HuH-7 (cell line): ENCODE measurements at regions not wholly inside any gene's neighbourhood (a gene's known extent, or its start where the extent isn't known, plus 50 kb on each side); places are given as distances from the start of the nearest gene placed in this dataset.
A peak's percentile ranks its signal among the peaks of the same experiment; 100 is the strongest.

Experiments used
- DNase-seq: peaks from one replicate; pipeline ENCODE4 v3.0.0; 2011; ENCODE audit warnings: low spot score

- no peak for DNase-seq
Measured at GRCh38 chr9:82320566-82320965, 332.0 kb downstream of the SPATA31D1 start.

GRCh38 chr9:82325907-82326306 lies 337.3 kb downstream of the SPATA31D1 start:
- no peak for DNase-seq

- no peak for DNase-seq
Measured at GRCh38 chr9:82327641-82328040, 339.1 kb downstream of the SPATA31D1 start.

GRCh38 chr9:82331079-82331478 lies 342.5 kb downstream of the SPATA31D1 start:
- DNase-seq: no peak

- DNase-seq: no peak
Measured at GRCh38 chr9:82332018-82332773, 343.6 kb downstream of the SPATA31D1 start.

GRCh38 chr9:82332774-82333152 lies 344.2 kb downstream of the SPATA31D1 start:
- no peak for DNase-seq

- DNase-seq: no peak
Measured at GRCh38 chr9:82333671-82334070, 345.1 kb downstream of the SPATA31D1 start.

- no peak for DNase-seq
Measured at GRCh38 chr9:82334286-82334685, 345.7 kb downstream of the SPATA31D1 start.

GRCh38 chr9:82337351-82337750 lies 348.8 kb downstream of the SPATA31D1 start:
- no peak for DNase-seq

GRCh38 chr9:82342046-82342445 lies 353.5 kb downstream of the SPATA31D1 start:
- DNase-seq: no peak

GRCh38 chr9:82346040-82346439 lies 357.5 kb downstream of the SPATA31D1 start:
- no peak for DNase-seq

- DNase-seq: no peak
Measured at GRCh38 chr9:82353631-82354278, 365.2 kb downstream of the SPATA31D1 start.

- no peak for DNase-seq
Measured at GRCh38 chr9:82354279-82354659, 365.7 kb downstream of the SPATA31D1 start.

- no peak for DNase-seq
Measured at GRCh38 chr9:82356131-82356530, 367.6 kb downstream of the SPATA31D1 start.

GRCh38 chr9:82356871-82357270 lies 368.3 kb downstream of the SPATA31D1 start:
- DNase-seq: no peak

GRCh38 chr9:82363198-82363597 lies 374.6 kb downstream of the SPATA31D1 start:
- no peak for DNase-seq

- DNase-seq: no peak
Measured at GRCh38 chr9:82363682-82364081, 375.1 kb downstream of the SPATA31D1 start.

- DNase-seq: no peak
Measured at GRCh38 chr9:82367016-82367415, 378.4 kb downstream of the SPATA31D1 start.

- no peak for DNase-seq
Measured at GRCh38 chr9:82367929-82368328, 379.4 kb downstream of the SPATA31D1 start.

GRCh38 chr9:82369251-82369945 lies 380.8 kb downstream of the SPATA31D1 start:
- DNase-seq: peak; percentile 4

GRCh38 chr9:82375041-82375440 lies 386.5 kb downstream of the SPATA31D1 start:
- no peak for DNase-seq

- no peak for DNase-seq
Measured at GRCh38 chr9:82376677-82377232, 388.2 kb downstream of the SPATA31D1 start.
